ENCODE measurements at regions not wholly inside any gene's neighbourhood (a gene's known extent, or its start where the extent isn't known, plus 50 kb on each side); places are given as distances from the start of the nearest gene placed in this dataset.

- TF ChIP-seq POLR2AphosphoS5 (IDR thresholded peaks at IDR 0.05; ENCODE audit: low read depth, low read length), result no peak
- no peak for TF ChIP-seq TAF1 (IDR thresholded peaks at IDR 0.05; ENCODE audit: low read depth, low read length)
- no peak for TF ChIP-seq POLR2A (IDR thresholded peaks at IDR 0.05; ENCODE audit: low read depth, low read length)
- TF ChIP-seq PAX5 (IDR thresholded peaks at IDR 0.05; ENCODE audit: insufficient read depth, low read length, severe bottlenecking), result no peak
- no peak for TF ChIP-seq POU2F2 (IDR thresholded peaks at IDR 0.05; ENCODE audit: low read depth, low read length)
- TF ChIP-seq SPI1 (IDR thresholded peaks at IDR 0.05; ENCODE audit: low read depth, low read length), result no peak
Measured at GRCh38 chr11:41920374-41920773, 460.9 kb upstream of the LRRC4C start.

All from GM12891 (cell line).